ENCODE measurements at regions not wholly inside any gene's neighbourhood (a gene's known extent, or its start where the extent isn't known, plus 50 kb on each side); places are given as distances from the start of the nearest gene placed in this dataset.
"Not testable (repeated sequence)": the region's sequence is repeated elsewhere in the genome, so short reads cannot be mapped to it uniquely, and the experiment has no call there.

GRCh38 chr1:189755100-189755499 is 722.6 kb downstream of the BRINP3 start:
- not testable (repeated sequence) for H3K27ac ChIP-seq (ENCODE audit: low read depth, low read length); H3K27me3 ChIP-seq (ENCODE audit: insufficient read depth, low read length, poor library complexity); H4K8ac ChIP-seq (ENCODE audit: low read depth, low read length); H3K4ac ChIP-seq (ENCODE audit: low read depth, low read length); H4K5ac ChIP-seq (ENCODE audit: low read length); H3K56ac ChIP-seq (ENCODE audit: low read length); H3K36me3 ChIP-seq (ENCODE audit: control insufficient read depth, insufficient read depth, low read length); H2BK120ac ChIP-seq (ENCODE audit: low read depth, low read length); H2BK5ac ChIP-seq (ENCODE audit: low read length); H3K79me1 ChIP-seq (ENCODE audit: low read length); H2BK15ac ChIP-seq (replicated peaks; ENCODE audit: low read depth); H3K4me1 ChIP-seq (ENCODE audit: control insufficient read depth, low read depth, low read length); H3K23ac ChIP-seq (ENCODE audit: low read length); H3K9ac ChIP-seq (ENCODE audit: low read length); DNase-seq; H2AK5ac ChIP-seq (ENCODE audit: low read length); H3K79me2 ChIP-seq (ENCODE audit: control insufficient read depth, insufficient read depth, low read length); H3K18ac ChIP-seq (ENCODE audit: low read length); H3K4me2 ChIP-seq (ENCODE audit: low read length); H3K4me3 ChIP-seq (ENCODE audit: low read length)
- WGBS (ENCODE audit: extremely low coverage, insufficient coverage, low lambda C conversion rate): no CpG with 5 or more reads among the region's 9 CpGs

GRCh38 chr1:189764391-189765320 is 713.0 kb downstream of the BRINP3 start:
- Histone ChIP-seq H3K79me1 (ENCODE audit: low read length) (no peaks in the 10 kb centered on the region), H3K4me2 (ENCODE audit: low read length) (no peak overlapping the region), H4K8ac (ENCODE audit: low read depth, low read length) (no peak overlapping the region), H3K4me1 (ENCODE audit: control insufficient read depth, low read depth, low read length) (no peaks in the 10 kb centered on the region), H3K56ac (ENCODE audit: low read length) (no peak overlapping the region), H3K27ac (ENCODE audit: low read depth, low read length) (no peak overlapping the region), H3K4ac (ENCODE audit: low read depth, low read length) (no peak overlapping the region), H2BK5ac (ENCODE audit: low read length) (no peak overlapping the region), H3K4me3 (ENCODE audit: low read length) (no peak overlapping the region), H2BK15ac (replicated peaks; ENCODE audit: low read depth) (no peak overlapping the region), H4K5ac (ENCODE audit: low read length) (no peak overlapping the region), H3K79me2 (ENCODE audit: control insufficient read depth, insufficient read depth, low read length) (no peaks in the 10 kb centered on the region), H2BK120ac (ENCODE audit: low read depth, low read length) (no peak overlapping the region), H3K23ac (ENCODE audit: low read length) (no peak overlapping the region), H3K9ac (ENCODE audit: low read length) (no peak overlapping the region), H2AK5ac (ENCODE audit: low read length) (no peak overlapping the region), H3K36me3 (ENCODE audit: control insufficient read depth, insufficient read depth, low read length) (no peaks in the 10 kb centered on the region), H3K27me3 (ENCODE audit: insufficient read depth, low read length, poor library complexity) (no peaks in the 10 kb centered on the region), H3K18ac (ENCODE audit: low read length) (no peak overlapping the region)
- WGBS (ENCODE audit: extremely low coverage, insufficient coverage, low lambda C conversion rate): no CpG with 5 or more reads among the region's 2 CpGs
- no peak for DNase-seq

GRCh38 chr1:189769448-189769847 is 708.2 kb downstream of the BRINP3 start:
- H3K9ac ChIP-seq (ENCODE audit: low read length): no peak overlapping the region

GRCh38 chr1:189774721-189775287 is 702.9 kb downstream of the BRINP3 start:
- no peak overlapping the region for H2BK15ac ChIP-seq (replicated peaks; ENCODE audit: low read depth)
- H4K5ac ChIP-seq (ENCODE audit: low read length): no peak overlapping the region
- no peaks in the 10 kb centered on the region for H3K4me1 ChIP-seq (ENCODE audit: control insufficient read depth, low read depth, low read length)
- H2AK5ac ChIP-seq (ENCODE audit: low read length): no peak overlapping the region
- H3K23ac ChIP-seq (ENCODE audit: low read length): no peak overlapping the region
- no peak overlapping the region for H3K9ac ChIP-seq (ENCODE audit: low read length)
- H3K79me2 ChIP-seq (ENCODE audit: control insufficient read depth, insufficient read depth, low read length): no peaks in the 10 kb centered on the region
- H4K8ac ChIP-seq (ENCODE audit: low read depth, low read length): no peak overlapping the region
- no peaks in the 10 kb centered on the region for H3K27me3 ChIP-seq (ENCODE audit: insufficient read depth, low read length, poor library complexity)
- H3K27ac ChIP-seq (ENCODE audit: low read depth, low read length): no peak overlapping the region
- no peak for DNase-seq
- H3K4me3 ChIP-seq (ENCODE audit: low read length): no peak overlapping the region
- no peak overlapping the region for H3K56ac ChIP-seq (ENCODE audit: low read length)
- WGBS (ENCODE audit: extremely low coverage, insufficient coverage, low lambda C conversion rate): no CpG with 5 or more reads among the region's 2 CpGs
- no peak overlapping the region for H3K4me2 ChIP-seq (ENCODE audit: low read length)
- no peak overlapping the region for H3K18ac ChIP-seq (ENCODE audit: low read length)
- no peak overlapping the region for H2BK120ac ChIP-seq (ENCODE audit: low read depth, low read length)
- no peaks in the 10 kb centered on the region for H3K36me3 ChIP-seq (ENCODE audit: control insufficient read depth, insufficient read depth, low read length)
- no peaks in the 10 kb centered on the region for H3K79me1 ChIP-seq (ENCODE audit: low read length)
- H3K4ac ChIP-seq (ENCODE audit: low read depth, low read length): no peak overlapping the region
- no peak overlapping the region for H2BK5ac ChIP-seq (ENCODE audit: low read length)

More at GRCh38 chr1:189769448-189769847, 708.2 kb downstream of the BRINP3 start:
- Histone ChIP-seq H2AK5ac (ENCODE audit: low read length) (no peak overlapping the region), H3K79me1 (ENCODE audit: low read length) (no peaks in the 10 kb centered on the region), H3K23ac (ENCODE audit: low read length) (no peak overlapping the region), H2BK5ac (ENCODE audit: low read length) (no peak overlapping the region), H3K27ac (ENCODE audit: low read depth, low read length) (no peak overlapping the region), H3K4me3 (ENCODE audit: low read length) (no peak overlapping the region), H2BK120ac (ENCODE audit: low read depth, low read length) (no peak overlapping the region), H3K4me2 (ENCODE audit: low read length) (no peak overlapping the region), H3K79me2 (ENCODE audit: control insufficient read depth, insufficient read depth, low read length) (no peaks in the 10 kb centered on the region), H3K36me3 (ENCODE audit: control insufficient read depth, insufficient read depth, low read length) (no peaks in the 10 kb centered on the region), H3K18ac (ENCODE audit: low read length) (no peak overlapping the region), H4K5ac (ENCODE audit: low read length) (no peak overlapping the region), H3K27me3 (ENCODE audit: insufficient read depth, low read length, poor library complexity) (no peaks in the 10 kb centered on the region), H4K8ac (ENCODE audit: low read depth, low read length) (no peak overlapping the region), H3K4ac (ENCODE audit: low read depth, low read length) (no peak overlapping the region), H3K4me1 (ENCODE audit: control insufficient read depth, low read depth, low read length) (no peaks in the 10 kb centered on the region), H2BK15ac (replicated peaks; ENCODE audit: low read depth) (no peak overlapping the region), H3K56ac (ENCODE audit: low read length) (no peak overlapping the region)
- DNase-seq: no peak
- no CpG with 5 or more reads among the region's 3 CpGs for WGBS (ENCODE audit: extremely low coverage, insufficient coverage, low lambda C conversion rate)

- Histone ChIP-seq H3K79me2 (ENCODE audit: control insufficient read depth, insufficient read depth, low read length) (no peaks in the 10 kb centered on the region), H3K18ac (ENCODE audit: low read length) (no peak overlapping the region), H3K27ac (ENCODE audit: low read depth, low read length) (no peak overlapping the region), H2BK15ac (replicated peaks; ENCODE audit: low read depth) (no peak overlapping the region), H2BK5ac (ENCODE audit: low read length) (no peak overlapping the region), H2BK120ac (ENCODE audit: low read depth, low read length) (no peak overlapping the region), H3K79me1 (ENCODE audit: low read length) (no peaks in the 10 kb centered on the region), H3K23ac (ENCODE audit: low read length) (no peak overlapping the region), H2AK5ac (ENCODE audit: low read length) (no peak overlapping the region), H4K8ac (ENCODE audit: low read depth, low read length) (no peak overlapping the region), H3K27me3 (ENCODE audit: insufficient read depth, low read length, poor library complexity) (no peaks in the 10 kb centered on the region), H4K5ac (ENCODE audit: low read length) (no peak overlapping the region), H3K4me1 (ENCODE audit: control insufficient read depth, low read depth, low read length) (no peaks in the 10 kb centered on the region), H3K4ac (ENCODE audit: low read depth, low read length) (no peak overlapping the region), H3K36me3 (ENCODE audit: control insufficient read depth, insufficient read depth, low read length) (no peaks in the 10 kb centered on the region), H3K4me3 (ENCODE audit: low read length) (no peak overlapping the region), H3K9ac (ENCODE audit: low read length) (no peak overlapping the region), H3K56ac (ENCODE audit: low read length) (no peak overlapping the region), H3K4me2 (ENCODE audit: low read length) (no peak overlapping the region)
- DNase-seq: peak; percentile 14
- no CpG with 5 or more reads among the region's 1 CpG for WGBS (ENCODE audit: extremely low coverage, insufficient coverage, low lambda C conversion rate)
These were observed 702.3 kb downstream of the BRINP3 start for GRCh38 chr1:189775343-189775742.
